ENCODE measurements at regions not wholly inside any gene's neighbourhood (a gene's known extent, or its start where the extent isn't known, plus 50 kb on each side); places are given as distances from the start of the nearest gene placed in this dataset.
"Not testable (repeated sequence)": the region's sequence is repeated elsewhere in the genome, so short reads cannot be mapped to it uniquely, and the experiment has no call there.

DNA sequence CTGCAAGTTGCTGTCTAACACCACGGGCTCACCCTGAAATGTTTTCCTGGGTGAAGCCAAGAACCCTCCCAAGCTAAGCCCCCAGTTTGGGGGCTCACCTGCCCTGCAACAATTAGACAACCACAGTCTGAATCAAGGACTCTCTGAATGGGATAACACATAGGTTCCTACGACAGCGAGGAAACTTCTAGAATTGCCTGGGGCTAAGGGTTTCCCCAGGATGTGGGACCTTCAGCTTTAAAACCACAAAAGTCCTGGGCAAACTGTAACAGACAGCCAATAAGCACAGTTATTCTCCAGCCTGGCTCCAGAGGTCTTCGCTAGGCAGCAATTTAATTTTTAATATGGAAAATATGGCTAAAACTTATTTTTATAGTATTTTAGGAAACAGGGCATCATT is 162.6 kb downstream of the PRKX start:
- no peak for DNase-seq (ENCODE audit: low read depth)

DNA sequence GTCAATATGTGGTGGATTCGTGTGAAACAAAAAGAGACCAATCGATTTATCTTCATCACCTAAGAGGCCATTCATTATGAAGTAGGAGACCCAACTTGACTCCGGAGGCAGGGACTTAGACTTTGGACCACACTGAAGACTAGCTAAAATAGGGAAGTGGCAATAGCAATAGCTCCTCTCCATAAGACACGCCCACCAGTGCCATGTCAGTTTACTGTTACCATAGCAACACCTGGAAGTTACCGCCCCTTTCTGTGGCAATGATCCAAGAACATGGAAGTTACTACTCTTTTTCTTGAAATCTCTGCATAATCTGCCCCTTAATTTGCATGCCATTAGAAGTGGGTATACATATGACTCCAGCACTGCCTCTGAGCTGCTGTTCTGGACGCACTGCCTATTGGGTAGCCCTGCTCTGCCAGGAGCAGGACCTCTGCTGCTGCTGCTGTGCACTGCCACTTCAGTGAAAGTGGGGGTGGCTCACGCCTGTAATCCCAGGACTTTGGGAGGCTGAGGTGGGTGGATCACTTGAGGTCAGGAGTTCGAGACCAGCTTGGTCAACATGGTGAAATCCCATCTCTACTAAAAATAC is 163.2 kb downstream of the PRKX start:
- peak; percentile 32 for DNase-seq (ENCODE audit: low read depth)

DNA sequence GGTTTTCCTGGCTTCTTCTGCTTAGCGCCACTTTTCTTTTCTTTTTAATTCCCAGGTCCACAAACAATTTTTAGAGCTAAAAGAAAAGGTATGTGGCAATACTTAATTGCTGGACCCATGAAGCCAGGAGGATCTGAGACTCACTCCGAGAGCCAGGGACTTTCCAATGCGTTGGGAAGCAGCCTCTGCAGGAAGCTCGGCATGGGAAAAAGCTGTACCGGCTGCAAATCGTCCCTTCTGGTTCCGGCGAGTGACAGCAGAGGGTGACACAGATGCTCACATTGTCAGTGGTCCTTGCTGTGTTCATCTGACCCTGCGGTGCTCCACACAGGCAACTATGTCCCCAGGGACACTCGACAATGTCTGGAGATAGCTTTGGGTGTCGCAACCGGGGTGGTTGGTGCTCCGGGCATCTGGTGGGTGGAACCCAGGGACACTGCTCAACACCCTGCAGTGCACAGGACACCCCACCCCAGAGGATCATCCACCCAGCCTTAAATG is 164.0 kb downstream of the PRKX start:
- peak; percentile 51 for DNase-seq (ENCODE audit: low read depth)

DNA sequence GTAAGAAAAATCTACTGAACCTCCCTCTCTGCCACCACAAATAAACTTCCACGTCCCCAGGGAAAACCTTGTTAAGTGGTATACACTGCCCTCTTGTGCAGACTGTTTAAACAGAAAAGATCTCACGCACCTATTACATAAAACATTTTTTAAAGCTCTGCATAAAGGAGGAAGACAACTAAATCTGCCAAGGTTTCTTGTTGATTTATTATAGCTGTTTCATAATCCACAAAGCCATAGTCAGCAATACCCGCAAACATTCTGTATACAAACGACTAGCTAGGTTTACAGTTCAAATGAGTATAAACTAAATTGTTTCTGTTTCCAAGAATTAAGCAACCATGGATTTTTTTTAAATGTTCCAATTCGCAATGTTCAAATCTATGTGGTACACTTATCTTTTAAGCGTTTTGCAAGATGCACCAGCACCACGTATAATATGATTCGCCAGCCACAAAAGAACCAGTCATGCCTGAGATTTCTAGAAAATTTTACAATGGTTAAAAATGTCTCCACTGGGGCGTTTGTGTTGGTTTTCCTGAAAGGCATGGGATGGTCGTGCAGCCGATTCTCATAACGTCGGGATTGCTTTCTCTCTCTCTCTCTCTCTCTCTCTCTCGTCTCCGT is 164.6 kb downstream of the PRKX start:
- peak; percentile 45 for DNase-seq (ENCODE audit: low read depth)

DNA sequence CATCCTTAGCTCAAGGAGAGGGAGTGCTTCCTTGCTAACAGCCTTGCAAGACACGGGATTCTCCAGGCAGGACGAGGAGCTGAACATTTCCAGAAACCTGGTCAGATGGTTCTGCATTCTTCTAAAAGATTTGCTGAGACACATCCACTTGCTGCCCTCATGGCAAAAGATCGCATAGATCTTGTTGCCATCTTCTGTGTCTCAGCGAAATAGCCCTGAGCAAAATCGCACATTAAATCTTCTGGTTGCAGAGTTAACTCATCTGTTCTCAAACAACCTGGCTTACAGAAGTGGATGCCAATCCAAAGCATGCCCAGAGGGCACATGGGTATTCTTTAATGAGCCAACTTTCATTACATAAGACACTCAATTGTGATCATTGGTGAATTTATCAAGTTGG is 167.5 kb downstream of the PRKX start:
- no peak for DNase-seq (ENCODE audit: low read depth)

DNA sequence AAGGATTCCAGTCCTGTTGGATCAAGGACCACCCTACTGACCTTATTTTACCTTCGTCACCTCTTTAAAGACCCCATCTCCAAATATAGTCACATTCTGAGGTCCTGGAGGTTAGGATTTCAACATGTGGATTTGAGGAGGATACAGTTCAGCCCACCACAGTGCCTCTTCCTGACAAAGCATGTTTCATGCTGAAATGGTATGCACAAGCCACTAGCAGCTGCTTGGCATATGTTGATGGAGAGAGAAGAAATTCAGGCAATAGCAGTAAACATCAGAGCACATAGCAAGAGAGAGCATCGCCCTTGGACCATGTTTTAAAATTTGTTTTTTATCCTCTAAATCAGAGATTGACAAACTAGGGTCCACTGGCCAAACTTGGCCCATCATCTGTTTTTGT is 172.1 kb downstream of the PRKX start:
- DNase-seq (ENCODE audit: low read depth) = no peak

DNA sequence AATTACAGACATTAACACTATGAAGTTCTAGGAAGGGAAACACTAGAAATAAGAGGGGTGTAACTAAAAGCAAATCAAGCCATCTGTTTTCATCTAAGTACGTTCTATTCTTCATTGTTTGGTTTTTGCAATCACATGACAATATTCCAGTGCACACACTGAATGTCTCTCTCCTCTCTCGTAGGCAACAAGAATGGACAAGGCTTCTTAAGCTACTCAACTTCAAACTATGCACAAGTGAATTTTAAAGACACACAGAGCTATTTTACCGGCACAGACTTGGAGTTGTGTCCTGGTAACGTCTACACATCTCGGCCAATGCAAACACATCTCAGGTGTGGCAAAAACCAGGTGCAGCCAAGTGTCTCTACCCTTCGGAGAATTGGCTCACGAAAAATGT is 173.3 kb downstream of the PRKX start:
- DNase-seq (ENCODE audit: low read depth) = no peak

DNA sequence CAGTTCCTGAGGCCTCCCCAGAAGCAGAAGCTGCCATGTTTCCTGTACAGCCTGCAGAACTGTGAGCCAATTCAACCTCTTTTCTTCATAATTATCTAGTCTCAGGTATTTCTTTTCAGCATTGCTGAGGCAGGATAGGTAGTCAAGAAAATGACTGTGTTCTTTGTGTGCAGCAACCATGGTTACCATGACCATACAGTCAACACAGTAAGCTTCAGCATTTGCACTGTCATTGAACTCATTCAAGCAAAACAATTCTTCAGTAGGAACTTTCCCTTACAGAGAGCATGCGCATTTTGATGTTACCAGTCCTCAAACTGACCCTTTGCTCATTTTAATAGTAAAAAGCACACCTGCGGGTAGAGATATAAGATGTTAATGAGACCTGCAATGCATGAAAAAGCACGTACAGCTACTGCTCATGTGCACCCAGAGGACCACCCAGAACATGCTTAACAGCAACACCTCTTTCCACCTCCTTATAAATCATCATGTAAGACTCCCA is 180.8 kb downstream of the PRKX start:
- no peak for DNase-seq (ENCODE audit: low read depth)

DNA sequence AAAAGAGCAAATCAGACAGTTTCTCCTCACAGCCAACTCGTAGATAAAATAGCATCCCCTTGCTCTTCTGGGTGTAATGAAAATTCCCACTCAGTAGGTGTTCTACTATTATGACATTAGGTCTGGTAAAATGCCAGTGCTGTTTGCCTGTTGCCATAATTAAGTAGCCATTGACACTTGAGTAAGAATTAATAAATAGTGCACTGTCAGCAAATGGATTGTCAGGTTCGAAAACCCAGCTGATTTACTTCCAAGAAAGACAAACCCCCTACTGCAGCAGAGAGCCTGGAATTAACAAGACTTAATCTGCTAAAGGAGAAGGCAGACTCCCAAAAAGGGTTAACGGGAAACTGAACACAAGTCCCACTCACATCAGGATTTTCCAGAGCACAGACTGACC is 182.0 kb downstream of the PRKX start:
- not testable (repeated sequence) for DNase-seq (ENCODE audit: low read depth)

DNA sequence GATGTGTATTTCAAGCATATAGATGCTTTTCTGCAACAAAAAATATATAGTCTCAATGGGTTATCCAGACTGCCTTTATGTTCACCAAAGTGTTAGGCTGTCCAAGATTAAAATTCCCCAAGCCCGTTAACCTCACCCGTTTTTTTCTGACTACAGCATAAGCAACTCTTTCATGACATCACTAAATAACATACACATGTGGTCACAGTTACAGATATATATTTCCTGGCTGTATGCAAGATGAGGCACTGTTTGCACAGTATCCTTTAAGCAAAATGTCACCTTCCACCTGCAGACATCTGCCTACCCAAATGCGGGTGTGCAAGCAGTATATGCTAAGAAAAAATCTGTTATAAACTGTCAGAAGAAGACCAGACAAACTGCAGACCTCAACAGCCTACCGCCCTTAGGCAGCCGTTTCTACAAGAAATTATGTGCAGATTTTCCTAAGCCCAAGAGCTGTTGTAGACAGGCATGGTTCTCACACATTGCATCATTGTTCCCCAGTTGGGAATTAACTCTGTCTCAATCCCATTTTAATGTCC is 183.1 kb upstream of the MXRA5 start:
- no peak for DNase-seq (ENCODE audit: low read depth)

DNA sequence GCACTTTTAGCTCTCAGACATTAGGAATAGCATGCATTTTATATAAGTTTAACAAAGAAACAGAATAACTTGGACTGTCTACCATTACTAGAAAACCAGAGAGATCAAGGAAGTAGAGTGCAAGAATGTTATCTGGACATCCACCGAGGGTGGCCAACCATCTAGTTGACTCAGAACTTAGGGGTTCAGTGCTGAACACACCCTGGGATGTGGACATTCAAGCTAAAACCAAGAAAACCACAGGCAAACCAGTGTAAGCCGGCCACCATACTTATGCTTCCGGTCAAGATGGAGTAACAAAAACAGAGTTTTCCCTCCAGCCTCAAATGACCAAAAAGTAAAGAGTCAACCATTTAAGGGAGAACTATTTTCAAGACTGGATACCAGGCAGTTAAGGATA is 181.4 kb upstream of the MXRA5 start:
- no peak for DNase-seq (ENCODE audit: low read depth)

DNA sequence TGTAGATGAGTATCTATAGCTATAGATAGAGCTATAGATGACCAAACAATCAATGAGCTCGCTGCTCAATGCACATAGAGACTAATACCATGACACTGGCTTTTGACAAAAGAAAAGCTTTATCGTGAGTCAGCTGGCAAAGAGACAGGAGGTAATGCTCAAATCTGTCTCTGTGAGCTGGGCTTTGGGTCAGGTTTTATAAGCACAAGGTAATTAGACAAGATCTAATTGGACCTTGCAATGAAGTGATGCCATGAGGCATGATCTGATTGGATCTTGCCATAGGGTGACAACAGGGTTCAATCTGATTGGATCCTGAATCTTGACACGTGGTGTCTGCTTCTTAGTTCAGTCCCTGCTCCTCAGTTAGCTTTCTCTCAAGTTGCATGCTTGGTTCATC is 180.7 kb upstream of the MXRA5 start:
- DNase-seq (ENCODE audit: low read depth) = no peak

DNA sequence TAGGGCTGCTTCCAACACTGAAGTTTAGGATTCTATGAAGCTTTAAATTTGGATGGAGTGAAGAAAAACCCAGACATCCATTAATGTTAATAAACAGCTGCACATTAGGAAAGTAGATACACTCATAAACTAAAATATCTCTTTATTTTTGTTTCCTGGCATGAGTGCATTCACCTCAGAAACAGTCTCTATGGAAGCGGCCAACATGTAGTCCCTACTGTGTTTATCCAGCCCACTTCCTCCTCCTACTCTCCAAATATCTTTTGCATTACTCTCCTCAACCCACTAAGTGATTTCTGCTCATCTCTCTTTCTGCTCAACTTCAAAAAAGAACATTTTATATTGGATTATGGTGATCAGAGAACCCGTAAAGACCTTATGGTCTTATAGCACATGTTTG is 180.3 kb upstream of the MXRA5 start:
- no peak for DNase-seq (ENCODE audit: low read depth)

DNA sequence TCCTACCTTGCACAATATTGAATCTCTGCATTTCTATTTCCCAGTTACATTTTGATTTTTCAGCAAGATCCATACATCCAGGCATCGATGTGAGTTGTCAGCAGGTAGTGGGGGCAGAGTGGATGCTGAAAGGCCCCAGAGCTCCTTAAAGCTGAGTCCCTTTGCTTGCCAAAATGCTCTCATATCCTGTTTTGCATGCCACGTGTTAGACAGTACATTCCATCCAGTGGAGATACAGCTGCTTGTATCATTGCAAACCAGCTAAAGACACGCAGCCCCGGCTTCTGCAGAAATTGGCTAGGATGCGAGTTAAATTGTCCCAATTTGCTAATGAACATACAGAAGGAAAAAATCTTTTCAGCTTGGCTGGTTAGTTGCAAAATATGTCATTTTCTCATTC is 179.6 kb upstream of the MXRA5 start:
- no peak for DNase-seq (ENCODE audit: low read depth)

DNA sequence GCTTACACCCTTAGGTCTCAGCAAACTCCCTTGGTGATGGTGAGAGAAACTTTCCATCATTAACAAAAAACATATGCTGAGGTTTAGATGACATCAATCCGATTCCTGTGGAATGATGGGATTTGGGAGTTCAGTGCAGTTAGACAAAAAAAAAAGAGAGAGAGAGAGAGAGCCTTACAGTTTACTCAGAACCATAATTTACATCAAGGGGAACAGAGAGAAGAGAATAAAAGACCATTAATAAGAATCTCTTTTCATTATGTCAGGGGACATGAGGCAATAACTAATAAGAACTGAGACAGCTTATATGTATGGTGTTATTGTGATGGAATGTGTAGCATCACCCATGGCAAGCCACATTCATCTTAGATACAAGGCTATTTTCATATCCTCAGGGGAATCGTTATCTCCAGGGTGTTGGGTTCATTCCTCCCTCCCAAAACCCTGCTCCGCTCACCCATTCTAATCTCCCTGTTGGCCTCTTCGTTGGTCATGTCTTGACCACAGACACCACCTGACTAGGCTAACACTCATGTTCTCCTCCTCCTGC is 175.7 kb upstream of the MXRA5 start:
- DNase-seq (ENCODE audit: low read depth) = no peak

DNA sequence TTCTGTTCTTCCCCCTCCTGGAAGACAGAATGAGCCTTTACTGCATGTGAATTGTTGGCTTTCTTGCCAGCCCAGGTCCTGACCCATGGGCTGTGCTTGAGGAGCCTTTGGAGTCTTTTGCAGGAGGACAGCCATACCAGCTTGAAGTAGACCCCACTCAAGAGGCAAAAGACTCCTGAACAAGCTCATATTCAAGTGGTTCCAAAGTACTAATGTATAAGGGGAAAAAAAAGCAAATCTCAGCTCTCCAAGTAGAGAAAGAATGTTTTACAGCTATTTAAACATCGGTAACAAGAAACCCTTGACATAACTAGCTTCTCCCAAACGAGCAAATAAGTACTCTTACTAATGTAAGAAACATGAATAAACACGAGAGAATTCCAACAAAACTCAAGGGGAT is 174.9 kb upstream of the MXRA5 start:
- DNase-seq (ENCODE audit: low read depth) = no peak

DNA sequence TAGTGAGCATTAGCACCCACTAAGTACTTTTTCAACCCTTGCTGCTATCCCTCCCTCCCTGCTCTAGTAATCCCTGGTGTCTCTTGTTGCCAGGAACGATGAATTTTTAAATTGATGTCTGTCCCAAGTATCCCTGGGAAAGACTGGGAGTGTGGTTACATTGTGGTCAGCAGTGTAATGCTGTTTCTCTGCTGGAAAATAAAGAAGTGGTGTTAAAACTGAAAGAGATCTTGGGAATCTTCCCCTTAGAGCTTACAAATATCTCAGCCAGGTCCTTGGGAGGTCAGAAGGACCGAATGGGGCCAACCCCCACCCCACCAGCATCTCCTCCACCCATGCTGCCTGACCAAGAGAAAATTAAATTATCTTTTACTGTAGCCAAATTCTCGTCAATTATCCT is 174.5 kb upstream of the MXRA5 start:
- DNase-seq (ENCODE audit: low read depth) = no peak

DNA sequence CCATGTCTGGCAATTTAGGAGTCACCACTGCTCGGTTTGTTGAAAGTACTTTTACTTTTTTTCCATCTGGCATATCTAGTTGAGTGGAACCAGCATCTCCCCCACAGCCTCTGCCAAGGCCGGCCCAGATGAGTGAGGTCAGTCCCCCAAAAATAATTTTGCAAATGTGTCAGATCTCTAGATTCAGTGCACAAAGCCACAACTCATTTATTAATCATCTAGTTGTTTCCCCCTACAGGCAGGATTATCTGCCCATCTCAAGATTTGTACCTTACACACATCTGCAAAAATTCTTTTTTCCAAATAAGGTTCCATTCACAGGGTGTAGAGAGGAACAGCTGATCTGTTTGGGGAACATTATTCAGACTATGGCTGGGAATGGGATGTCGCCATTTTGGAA is 174.0 kb upstream of the MXRA5 start:
- no peak for DNase-seq (ENCODE audit: low read depth)

DNA sequence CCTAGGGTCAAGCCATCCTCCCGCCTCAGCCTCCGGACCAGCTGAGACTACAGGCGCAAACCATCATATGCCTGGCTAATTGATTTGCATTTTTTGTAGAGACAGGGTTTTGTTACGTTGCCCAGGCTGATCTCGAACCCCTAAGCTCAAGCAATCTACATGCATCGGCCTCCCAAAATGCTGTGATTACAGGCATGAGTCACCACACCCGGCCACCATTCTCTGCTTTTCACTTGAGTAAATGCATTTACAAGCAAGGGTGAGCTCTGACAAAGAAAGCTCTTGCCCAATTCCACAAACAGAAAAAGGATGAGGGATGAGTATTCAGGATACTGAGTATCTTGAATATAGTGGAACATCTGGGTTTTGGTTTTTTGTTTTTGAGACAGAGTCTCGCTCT is 172.9 kb upstream of the MXRA5 start:
- peak; percentile 41 for DNase-seq (ENCODE audit: low read depth)

DNA sequence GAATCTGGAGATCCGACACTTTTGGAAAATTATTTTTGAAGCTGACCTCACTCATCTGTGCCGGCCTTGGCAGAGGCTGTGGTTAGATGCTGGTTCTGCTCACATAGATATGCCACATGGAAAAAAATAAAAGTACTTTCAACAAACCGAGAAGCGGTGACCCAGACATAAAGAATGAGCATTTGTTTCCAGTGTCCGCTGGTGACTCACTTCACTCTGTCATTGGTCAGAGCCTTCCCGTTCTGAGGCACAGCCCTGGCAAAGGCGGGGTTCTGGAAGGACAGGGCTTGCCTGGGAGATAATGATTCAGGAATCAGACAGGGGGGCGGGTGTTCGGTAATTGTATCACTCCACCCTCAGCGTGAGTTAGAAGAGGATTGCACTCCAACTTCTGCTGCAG is 172.4 kb upstream of the MXRA5 start:
- DNase-seq (ENCODE audit: low read depth) = peak; percentile 87

DNA sequence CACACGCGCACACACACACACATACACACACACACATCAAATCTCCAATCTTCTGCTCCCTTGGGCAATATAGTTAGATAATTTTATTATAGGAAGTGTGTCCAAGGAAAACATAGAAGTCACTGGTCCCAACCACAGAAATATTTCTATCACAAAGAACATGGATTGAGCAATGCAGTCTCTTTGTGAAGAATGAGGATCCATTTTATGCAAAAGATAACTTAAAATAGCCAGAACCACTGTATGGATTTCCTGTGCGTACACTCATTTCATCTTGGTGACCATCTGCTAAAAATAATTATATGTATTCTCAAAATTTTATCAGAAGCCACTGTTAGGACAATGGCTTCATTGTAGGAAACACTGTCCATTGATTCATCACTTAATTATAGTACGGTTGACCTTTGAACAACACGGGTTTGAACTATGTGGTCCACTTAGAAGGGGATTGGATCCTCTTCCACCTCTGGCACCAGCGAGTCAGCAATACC is 169.6 kb upstream of the MXRA5 start:
- no peak for DNase-seq (ENCODE audit: low read depth)

DNA sequence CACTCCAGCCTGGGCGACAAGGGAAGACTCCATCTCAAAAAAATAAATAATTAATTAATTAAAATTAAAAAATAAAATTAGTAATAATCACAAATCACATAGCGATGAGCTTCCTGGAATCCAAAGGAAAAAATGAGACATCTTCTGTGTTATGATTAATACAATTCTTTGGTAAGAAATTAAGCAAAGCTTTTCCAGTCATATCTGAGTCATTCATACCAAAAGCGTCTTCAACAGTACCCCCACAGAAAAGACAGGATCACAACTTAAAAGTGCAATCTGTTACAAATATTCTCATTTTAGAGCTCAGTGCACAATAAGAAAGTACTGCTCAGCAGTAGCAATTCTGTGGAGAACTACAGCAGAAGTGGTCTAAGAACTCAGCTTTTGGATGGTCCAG is 168.5 kb upstream of the MXRA5 start:
- no peak for DNase-seq (ENCODE audit: low read depth)

DNA sequence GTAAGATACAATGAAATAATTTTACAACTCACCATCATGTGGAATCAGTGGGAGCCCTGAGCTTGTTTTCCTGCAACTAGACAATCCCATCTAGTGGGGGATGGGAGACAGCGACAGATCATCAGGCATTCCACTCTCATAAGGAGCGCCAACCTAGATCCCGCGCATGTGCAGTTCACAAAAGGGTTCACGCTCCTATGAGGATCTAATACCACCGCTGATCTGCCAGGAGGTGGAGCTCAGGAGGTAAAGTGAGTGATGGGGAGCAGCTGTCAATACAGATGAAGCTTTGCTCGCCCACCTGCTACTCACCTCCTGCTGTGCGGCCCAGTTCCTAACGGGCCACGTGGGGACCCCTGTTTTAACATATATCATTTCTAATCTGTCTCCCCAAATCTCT is 165.7 kb upstream of the MXRA5 start:
- not testable (repeated sequence) for DNase-seq (ENCODE audit: low read depth)

All from Daoy (cell line).